Endodermal cell (in vitro differentiated cells): ENCODE measurements at regions not wholly inside any gene's neighbourhood (a gene's known extent, or its start where the extent isn't known, plus 50 kb on each side); places are given as distances from the start of the nearest gene placed in this dataset.
A peak's percentile ranks its signal among the peaks of the same experiment; 100 is the strongest.

Experiments
- DNase-seq: peaks from one replicate; pipeline ENCODE4 v3.0.0-alpha.2; 2017
- H3K27ac ChIP-seq: 2 replicates; pipeline ENCODE4 v1.5.1; 2013; ENCODE audit warnings: mild to moderate bottlenecking, low read depth, low read length, moderate library complexity
- H3K27me3 ChIP-seq: 2 replicates; pipeline ENCODE4 v1.6.1; 2013; ENCODE audit warnings: mild to moderate bottlenecking, low read length, moderate library complexity; ENCODE audit not compliant: insufficient read depth, control insufficient read depth, poor library complexity, severe bottlenecking
- H3K36me3 ChIP-seq: 2 replicates; pipeline ENCODE4 v1.7.0; 2013; ENCODE audit warnings: mild to moderate bottlenecking, low read length, moderate library complexity; ENCODE audit not compliant: control insufficient read depth, insufficient read depth
- H3K4me1 ChIP-seq: one replicate; pipeline ENCODE4 v1.7.0; 2013; ENCODE audit warnings: low read length; ENCODE audit not compliant: control insufficient read depth, insufficient read depth
- H3K4me3 ChIP-seq: 2 replicates; pipeline ENCODE4 v1.5.1; 2013; ENCODE audit warnings: mild to moderate bottlenecking, low read length, moderate library complexity
- H3K9ac ChIP-seq: 2 replicates; pipeline ENCODE4 v1.6.1; 2013; ENCODE audit warnings: mild to moderate bottlenecking, low read length, moderate library complexity; ENCODE audit not compliant: poor library complexity, severe bottlenecking; ENCODE audit errors: extremely low read depth
- H3K9me3 ChIP-seq: 2 replicates; pipeline ENCODE4 v1.6.1; 2013; ENCODE audit warnings: mild to moderate bottlenecking, low read length, moderate library complexity; ENCODE audit not compliant: control insufficient read depth
- H3K27ac Mint-ChIP-seq: 2 replicates; pipeline ENCODE4 v1.8.0; 2020; ENCODE audit warnings: mixed read lengths
- H3K27me3 Mint-ChIP-seq: 2 replicates; pipeline ENCODE4 v1.8.0; 2021; ENCODE audit warnings: mild to moderate bottlenecking, mixed read lengths; ENCODE audit not compliant: insufficient read depth
- H3K36me3 Mint-ChIP-seq: 2 replicates; pipeline ENCODE4 v1.8.0; 2020; ENCODE audit warnings: low read depth, mixed read lengths
- H3K4me1 Mint-ChIP-seq: 2 replicates; pipeline ENCODE4 v1.8.0; 2020; ENCODE audit warnings: mixed read lengths
- H3K4me3 Mint-ChIP-seq: 2 replicates; pipeline ENCODE4 v1.8.0; 2020; ENCODE audit warnings: mild to moderate bottlenecking, moderate library complexity, mixed read lengths
- H3K9me3 Mint-ChIP-seq: 2 replicates; pipeline ENCODE4 v1.8.0; 2020; ENCODE audit warnings: mild to moderate bottlenecking, mixed read lengths
- WGBS, 2 experiments: methylation state at CpG; one replicate each; pipeline versions ENCODE4 v1.1.5 to v1.1.7; 2013; ENCODE audit warnings: missing lambda C conversion rate in 2 of 2, mixed read lengths in 1 of 2; ENCODE audit not compliant: insufficient coverage in 1 of 2, insufficient read length in 1 of 2; 5-methylcytosine and 5-hydroxymethylcytosine counted together
- TF ChIP-seq, protein P1 (sequence below): fragments of 200-600 bp; sonication (generic); conservative IDR thresholded peaks from 2 replicates; pipeline ENCODE4 v1.5.0; 2021; ENCODE audit warnings: antibody characterized with exemption, mild to moderate bottlenecking

DNA sequence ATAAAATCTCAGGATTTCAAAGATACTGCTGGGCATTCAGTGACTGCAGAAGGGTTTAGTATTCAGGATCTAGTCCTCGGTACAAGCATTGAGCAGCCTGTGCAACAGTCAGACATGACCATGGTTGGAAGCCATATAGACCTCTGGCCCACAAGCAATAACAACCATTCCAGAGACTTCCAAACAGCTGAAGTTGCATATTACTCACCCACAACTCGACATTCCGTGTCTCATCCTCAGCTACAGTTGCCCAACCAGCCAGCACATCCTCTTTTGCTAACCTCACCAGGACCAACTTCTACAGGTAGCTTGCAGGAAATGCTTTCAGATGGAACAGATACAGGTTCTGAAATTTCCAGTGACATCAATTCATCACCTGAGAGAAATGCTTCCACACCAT is 156.8 kb downstream of the C11orf91 start:
- Mint-ChIP-seq H3K4me3 (no peak overlapping the region), H3K4me1 (no peaks in the 10 kb centered on the region), H3K9me3 (no peaks in the 10 kb centered on the region), H3K27ac (no peak overlapping the region), H3K27me3 (peaks cover 13% of the 10 kb centered on the region), H3K36me3 (no peaks in the 10 kb centered on the region)
- no peak for DNase-seq
- TF ChIP-seq, protein P1, sequence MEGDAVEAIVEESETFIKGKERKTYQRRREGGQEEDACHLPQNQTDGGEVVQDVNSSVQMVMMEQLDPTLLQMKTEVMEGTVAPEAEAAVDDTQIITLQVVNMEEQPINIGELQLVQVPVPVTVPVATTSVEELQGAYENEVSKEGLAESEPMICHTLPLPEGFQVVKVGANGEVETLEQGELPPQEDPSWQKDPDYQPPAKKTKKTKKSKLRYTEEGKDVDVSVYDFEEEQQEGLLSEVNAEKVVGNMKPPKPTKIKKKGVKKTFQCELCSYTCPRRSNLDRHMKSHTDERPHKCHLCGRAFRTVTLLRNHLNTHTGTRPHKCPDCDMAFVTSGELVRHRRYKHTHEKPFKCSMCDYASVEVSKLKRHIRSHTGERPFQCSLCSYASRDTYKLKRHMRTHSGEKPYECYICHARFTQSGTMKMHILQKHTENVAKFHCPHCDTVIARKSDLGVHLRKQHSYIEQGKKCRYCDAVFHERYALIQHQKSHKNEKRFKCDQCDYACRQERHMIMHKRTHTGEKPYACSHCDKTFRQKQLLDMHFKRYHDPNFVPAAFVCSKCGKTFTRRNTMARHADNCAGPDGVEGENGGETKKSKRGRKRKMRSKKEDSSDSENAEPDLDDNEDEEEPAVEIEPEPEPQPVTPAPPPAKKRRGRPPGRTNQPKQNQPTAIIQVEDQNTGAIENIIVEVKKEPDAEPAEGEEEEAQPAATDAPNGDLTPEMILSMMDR: no peak
- Histone ChIP-seq H3K27me3 (peaks cover 9% of the 10 kb centered on the region), H3K9me3 (no peaks in the 10 kb centered on the region), H3K36me3 (no peaks in the 10 kb centered on the region), H3K4me3 (no peak overlapping the region), H3K9ac (no peak overlapping the region), H3K27ac (no peak overlapping the region), H3K4me1 (no peaks in the 10 kb centered on the region)
- WGBS, 2 experiments: 94 to 100% methylated on average over 2 to 3 of the region's 3 CpGs

DNA sequence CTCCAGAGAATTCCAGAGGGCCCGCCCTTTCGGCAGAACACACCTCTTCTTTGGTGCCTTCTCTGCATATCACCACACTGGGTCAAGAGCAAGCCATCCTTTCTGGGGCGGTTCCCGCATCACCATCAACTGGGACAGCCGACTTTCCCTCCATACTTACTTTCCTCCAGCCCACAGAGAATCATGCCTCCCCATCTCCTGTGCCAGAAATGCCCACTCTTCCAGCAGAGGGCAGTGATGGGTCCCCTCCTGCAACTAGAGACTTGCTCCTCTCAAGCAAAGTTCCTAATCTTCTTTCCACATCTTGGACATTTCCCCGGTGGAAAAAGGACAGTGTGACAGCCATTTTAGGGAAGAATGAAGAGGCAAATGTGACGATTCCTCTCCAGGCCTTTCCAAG is 157.7 kb downstream of the C11orf91 start:
- Mint-ChIP-seq H3K9me3 (no peaks in the 10 kb centered on the region), H3K36me3 (no peaks in the 10 kb centered on the region), H3K27me3 (peaks cover 13% of the 10 kb centered on the region), H3K4me3 (no peak overlapping the region), H3K27ac (no peak overlapping the region), H3K4me1 (no peaks in the 10 kb centered on the region)
- TF ChIP-seq, protein P1: peak; percentile 85
- DNase-seq: peak; percentile 91
- H3K36me3 ChIP-seq: no peaks in the 10 kb centered on the region
- peaks cover 9% of the 10 kb centered on the region for H3K27me3 ChIP-seq
- no peaks in the 10 kb centered on the region for H3K4me1 ChIP-seq
- H3K27ac ChIP-seq: no peak overlapping the region
- H3K9me3 ChIP-seq: no peaks in the 10 kb centered on the region
- no peak overlapping the region for H3K9ac ChIP-seq
- no peak overlapping the region for H3K4me3 ChIP-seq
- 82 to 86% methylated on average over 7 of the region's 7 CpGs for WGBS, 2 experiments

DNA sequence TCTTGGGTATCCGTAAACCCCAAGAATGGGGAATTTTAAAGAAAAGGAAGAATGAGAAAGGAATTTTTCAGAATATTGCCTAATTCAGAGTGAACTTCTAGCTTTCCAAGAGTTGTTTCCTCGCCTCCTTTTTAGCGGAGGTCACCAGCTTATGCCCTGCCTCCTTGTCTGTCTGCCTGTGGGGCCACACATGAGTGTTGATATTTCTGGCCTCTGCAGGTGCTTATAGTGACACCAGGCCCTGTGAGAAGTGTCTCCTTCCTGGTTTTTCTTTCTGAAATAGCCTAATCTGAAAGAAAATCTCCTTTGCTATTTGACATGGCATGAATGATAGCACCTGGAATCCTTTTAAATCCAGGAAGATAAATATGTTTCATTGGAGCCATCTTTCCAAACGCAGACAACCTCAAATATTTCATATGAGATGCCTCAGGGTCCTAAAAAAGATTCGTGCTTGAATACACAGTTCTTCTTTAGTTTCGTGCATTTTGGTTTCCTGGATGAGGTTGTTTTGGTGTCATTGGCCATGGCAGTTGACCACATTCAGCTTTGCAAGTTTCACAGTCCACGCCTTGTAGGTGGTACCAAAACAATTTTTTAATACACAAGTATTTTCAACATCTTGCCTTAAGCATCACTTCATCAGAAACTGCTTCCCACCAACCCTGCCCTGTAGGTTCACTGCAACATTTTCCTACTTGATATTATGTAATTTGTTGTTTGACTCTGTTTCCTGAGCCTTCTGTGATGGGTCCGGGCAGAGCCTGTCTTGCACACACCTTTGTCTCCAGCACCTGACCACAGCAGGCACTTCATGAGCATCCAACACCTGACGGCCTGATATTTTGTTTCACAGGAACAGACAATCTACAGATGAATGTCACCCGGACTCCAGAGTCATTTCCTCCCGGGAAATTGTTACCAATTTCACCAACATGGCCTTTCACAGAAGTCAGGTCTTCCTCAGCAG is 159.4 kb downstream of the C11orf91 start:
- Histone ChIP-seq H3K9ac (no peak overlapping the region), H3K4me3 (no peak overlapping the region), H3K27ac (no peak overlapping the region), H3K4me1 (no peaks in the 10 kb centered on the region), H3K27me3 (peaks cover 9% of the 10 kb centered on the region), H3K36me3 (no peaks in the 10 kb centered on the region), H3K9me3 (no peaks in the 10 kb centered on the region)
- H3K4me3 Mint-ChIP-seq: no peak overlapping the region
- TF ChIP-seq, protein P1: no peak
- DNase-seq: no peak
- no peaks in the 10 kb centered on the region for H3K36me3 Mint-ChIP-seq
- H3K9me3 Mint-ChIP-seq: no peaks in the 10 kb centered on the region
- WGBS, 2 experiments: 88 to 93% methylated on average over 6 to 11 of the region's 11 CpGs
- H3K4me1 Mint-ChIP-seq: no peaks in the 10 kb centered on the region
- peaks cover 3% of the 10 kb centered on the region for H3K27me3 Mint-ChIP-seq
- H3K27ac Mint-ChIP-seq: no peak overlapping the region
